Epithelial cell of proximal tubule (primary cell): ENCODE measurements at regions not wholly inside any gene's neighbourhood (a gene's known extent, or its start where the extent isn't known, plus 50 kb on each side); places are given as distances from the start of the nearest gene placed in this dataset.
"Not testable (repeated sequence)": the region's sequence is repeated elsewhere in the genome, so short reads cannot be mapped to it uniquely, and the experiment has no call there.

Experiments used
- DNase-seq: peaks from one replicate; pipeline ENCODE4 v3.0.0-alpha.2; 2011; ENCODE audit warnings: low read depth
- H3K4me3 ChIP-seq: 2 replicates; pipeline ENCODE4 v1.5.1; 2011; ENCODE audit warnings: low read depth, mild to moderate bottlenecking, low read length
- TF ChIP-seq, protein P1 (sequence below): conservative IDR thresholded peaks from 2 replicates; pipeline ENCODE4 v1.5.1; 2012; ENCODE audit warnings: low read depth, mild to moderate bottlenecking, low read length

- no peak for DNase-seq
- TF ChIP-seq, protein P1, sequence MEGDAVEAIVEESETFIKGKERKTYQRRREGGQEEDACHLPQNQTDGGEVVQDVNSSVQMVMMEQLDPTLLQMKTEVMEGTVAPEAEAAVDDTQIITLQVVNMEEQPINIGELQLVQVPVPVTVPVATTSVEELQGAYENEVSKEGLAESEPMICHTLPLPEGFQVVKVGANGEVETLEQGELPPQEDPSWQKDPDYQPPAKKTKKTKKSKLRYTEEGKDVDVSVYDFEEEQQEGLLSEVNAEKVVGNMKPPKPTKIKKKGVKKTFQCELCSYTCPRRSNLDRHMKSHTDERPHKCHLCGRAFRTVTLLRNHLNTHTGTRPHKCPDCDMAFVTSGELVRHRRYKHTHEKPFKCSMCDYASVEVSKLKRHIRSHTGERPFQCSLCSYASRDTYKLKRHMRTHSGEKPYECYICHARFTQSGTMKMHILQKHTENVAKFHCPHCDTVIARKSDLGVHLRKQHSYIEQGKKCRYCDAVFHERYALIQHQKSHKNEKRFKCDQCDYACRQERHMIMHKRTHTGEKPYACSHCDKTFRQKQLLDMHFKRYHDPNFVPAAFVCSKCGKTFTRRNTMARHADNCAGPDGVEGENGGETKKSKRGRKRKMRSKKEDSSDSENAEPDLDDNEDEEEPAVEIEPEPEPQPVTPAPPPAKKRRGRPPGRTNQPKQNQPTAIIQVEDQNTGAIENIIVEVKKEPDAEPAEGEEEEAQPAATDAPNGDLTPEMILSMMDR = no peak
- no peak overlapping the region for H3K4me3 ChIP-seq
Measured at GRCh38 chr18:2236232-2236631, 335.1 kb downstream of the METTL4 start.

DNA sequence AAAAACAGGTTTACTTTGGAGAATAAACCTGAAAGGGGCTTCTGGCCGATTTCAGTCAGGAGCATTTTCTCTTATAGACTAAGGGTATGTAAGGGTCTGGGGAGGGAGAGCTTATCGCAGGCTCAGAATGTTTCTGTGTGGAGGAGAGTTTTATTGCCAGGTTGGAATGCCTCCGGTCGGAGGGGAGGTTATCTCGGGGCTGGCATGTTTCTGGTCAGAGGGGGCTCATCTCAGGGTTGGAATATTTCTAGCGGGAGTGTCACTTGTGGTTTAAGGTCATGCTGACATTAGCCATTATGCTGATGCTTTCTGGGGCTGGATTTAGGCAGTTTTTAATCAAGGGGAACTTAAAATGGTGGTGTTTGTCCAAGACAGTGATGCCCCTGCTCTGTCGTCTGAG, 333.6 kb downstream of the METTL4 start:
- no peak for DNase-seq
- TF ChIP-seq, protein P1 = no peak
- no peak overlapping the region for H3K4me3 ChIP-seq

DNA sequence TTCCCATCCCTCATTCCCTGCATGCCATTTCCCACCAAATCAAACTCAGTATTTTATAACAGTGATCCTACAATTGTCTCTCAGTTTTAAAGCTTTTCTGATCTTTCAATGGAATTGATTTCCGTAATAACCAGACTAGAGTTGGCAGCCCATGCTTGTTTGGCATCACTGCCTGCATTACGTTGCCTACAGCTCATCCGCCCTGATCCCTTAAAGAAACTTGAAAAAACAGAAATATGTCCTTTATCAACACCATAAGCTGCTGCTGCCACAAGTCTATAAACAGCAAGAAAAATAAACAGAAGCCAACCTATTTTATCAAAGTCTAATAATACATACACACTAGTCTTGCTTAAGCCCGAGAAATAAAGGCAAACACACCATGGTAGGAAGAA, 331.0 kb downstream of the METTL4 start:
- no peak overlapping the region for H3K4me3 ChIP-seq
- no peak for DNase-seq
- TF ChIP-seq, protein P1 = no peak

GRCh38 chr18:2244641-2245040, 326.7 kb downstream of the METTL4 start:
- no peak for DNase-seq
- TF ChIP-seq, protein P1 = no peak
- no peak overlapping the region for H3K4me3 ChIP-seq

- not testable (repeated sequence) for DNase-seq, H3K4me3 ChIP-seq
Measured at GRCh38 chr18:2247101-2247500, 324.2 kb downstream of the METTL4 start.

GRCh38 chr18:2254977-2255376, 316.3 kb downstream of the METTL4 start:
- H3K4me3 ChIP-seq = no peak overlapping the region
- TF ChIP-seq, protein P1 = no peak
- no peak for DNase-seq

DNA sequence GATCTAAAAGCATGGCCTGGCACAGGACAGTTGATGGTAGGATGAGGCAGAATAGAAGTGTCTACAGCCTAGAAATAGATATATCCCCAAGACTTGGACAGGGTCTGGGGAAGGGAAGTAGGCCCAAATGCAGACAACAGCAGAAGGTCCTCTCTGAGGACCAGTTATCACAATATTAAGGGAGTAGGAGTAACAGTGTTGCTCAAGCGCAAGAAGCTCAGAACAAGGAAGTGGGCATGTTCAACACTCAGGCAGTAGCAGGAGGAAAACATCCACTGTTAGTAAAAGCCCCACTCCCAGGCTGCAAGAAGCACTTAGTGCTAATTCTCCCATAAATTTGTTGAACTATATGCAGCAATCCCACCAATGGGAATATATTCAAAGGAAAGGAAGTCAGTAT, 314.7 kb downstream of the METTL4 start:
- no peak for DNase-seq
- H3K4me3 ChIP-seq = no peak overlapping the region
- TF ChIP-seq, protein P1 = no peak

- no peak overlapping the region for H3K4me3 ChIP-seq
- TF ChIP-seq, protein P1 = no peak
- DNase-seq = no peak
Measured at GRCh38 chr18:2258954-2259353, 312.4 kb downstream of the METTL4 start.
